GM13977 (cell line): ENCODE measurements at regions not wholly inside any gene's neighbourhood (a gene's known extent, or its start where the extent isn't known, plus 50 kb on each side); places are given as distances from the start of the nearest gene placed in this dataset.

ENCODE experiments used
- DNase-seq: peaks from one replicate; pipeline ENCODE4 v3.0.0; 2012; ENCODE audit warnings: low spot score
- in situ Hi-C: fragments of 300-500 bp; cut with MboI; formaldehyde crosslinking; loops from one replicate; pipeline ENCODE4 v1.12.0; 2022; ENCODE audit warnings: low sequenced_read_pairs, low pct_unique_long_range_greater_than_20kb, mixed read lengths, inconsistent platforms; ENCODE audit not compliant: unreplicated experiment
- TF ChIP-seq, protein P1 (sequence below): IDR thresholded peaks from 2 replicates; pipeline ENCODE4 v1.5.1; 2012; ENCODE audit warnings: mild to moderate bottlenecking, control low read depth; ENCODE audit not compliant: insufficient read depth; ENCODE audit errors: extremely low read depth, missing control alignments

DNA sequence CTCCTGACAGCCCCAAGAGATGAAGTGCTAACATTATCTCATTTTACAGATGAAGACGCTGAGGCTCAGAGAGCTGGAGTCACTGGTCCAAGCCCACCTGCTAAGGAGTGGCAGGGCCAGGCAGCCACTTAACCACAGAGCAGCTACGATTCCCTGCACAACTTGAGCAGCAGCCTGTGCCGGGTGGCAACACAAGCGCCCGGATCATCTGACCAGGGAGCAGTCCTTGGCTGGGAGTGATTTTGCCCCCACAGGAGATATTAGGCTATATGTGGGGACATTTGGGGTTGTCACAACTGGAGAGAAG lies 93.2 kb upstream of the PTPN1 start:
- in situ Hi-C loops: no loop called here
- no peak for DNase-seq
- TF ChIP-seq, protein P1, sequence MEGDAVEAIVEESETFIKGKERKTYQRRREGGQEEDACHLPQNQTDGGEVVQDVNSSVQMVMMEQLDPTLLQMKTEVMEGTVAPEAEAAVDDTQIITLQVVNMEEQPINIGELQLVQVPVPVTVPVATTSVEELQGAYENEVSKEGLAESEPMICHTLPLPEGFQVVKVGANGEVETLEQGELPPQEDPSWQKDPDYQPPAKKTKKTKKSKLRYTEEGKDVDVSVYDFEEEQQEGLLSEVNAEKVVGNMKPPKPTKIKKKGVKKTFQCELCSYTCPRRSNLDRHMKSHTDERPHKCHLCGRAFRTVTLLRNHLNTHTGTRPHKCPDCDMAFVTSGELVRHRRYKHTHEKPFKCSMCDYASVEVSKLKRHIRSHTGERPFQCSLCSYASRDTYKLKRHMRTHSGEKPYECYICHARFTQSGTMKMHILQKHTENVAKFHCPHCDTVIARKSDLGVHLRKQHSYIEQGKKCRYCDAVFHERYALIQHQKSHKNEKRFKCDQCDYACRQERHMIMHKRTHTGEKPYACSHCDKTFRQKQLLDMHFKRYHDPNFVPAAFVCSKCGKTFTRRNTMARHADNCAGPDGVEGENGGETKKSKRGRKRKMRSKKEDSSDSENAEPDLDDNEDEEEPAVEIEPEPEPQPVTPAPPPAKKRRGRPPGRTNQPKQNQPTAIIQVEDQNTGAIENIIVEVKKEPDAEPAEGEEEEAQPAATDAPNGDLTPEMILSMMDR: no peak

DNA sequence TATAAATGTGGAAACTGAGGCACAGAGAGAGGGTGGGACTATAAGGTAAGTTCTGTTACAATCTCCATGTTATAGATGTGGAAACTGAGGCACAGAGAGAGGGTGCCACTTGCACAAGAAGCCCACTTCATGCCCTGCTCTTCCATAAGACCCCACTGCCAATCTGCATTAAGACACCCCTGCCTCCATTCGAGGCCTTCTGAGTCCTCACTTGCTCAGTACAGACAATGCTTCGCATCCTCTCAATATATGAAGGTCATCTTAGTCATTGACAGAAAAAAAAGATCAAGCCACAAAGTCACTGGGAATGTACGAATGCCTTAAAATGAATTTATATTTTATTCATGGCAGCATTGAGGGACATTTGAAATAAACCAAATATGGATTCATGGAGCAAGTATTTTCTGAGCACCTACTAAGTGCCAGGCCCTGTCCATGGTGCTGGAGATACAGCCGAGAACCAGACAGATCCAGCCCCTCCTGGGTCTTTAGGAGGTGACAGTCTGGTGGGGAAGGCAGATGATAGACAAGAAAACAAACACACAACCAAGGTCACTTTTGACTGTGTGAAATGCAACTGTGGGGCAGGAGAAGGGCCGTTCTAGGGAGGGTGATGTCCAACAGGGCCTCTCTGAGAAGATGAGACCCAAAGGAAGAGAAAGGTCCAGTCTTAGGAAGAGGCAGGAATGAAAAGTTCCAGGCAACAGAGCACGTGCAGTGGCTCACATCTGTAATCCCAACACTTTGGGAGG lies 92.5 kb upstream of the PTPN1 start:
- no peak for DNase-seq
- TF ChIP-seq, protein P1: no peak
- in situ Hi-C loops: no loop called here

DNA sequence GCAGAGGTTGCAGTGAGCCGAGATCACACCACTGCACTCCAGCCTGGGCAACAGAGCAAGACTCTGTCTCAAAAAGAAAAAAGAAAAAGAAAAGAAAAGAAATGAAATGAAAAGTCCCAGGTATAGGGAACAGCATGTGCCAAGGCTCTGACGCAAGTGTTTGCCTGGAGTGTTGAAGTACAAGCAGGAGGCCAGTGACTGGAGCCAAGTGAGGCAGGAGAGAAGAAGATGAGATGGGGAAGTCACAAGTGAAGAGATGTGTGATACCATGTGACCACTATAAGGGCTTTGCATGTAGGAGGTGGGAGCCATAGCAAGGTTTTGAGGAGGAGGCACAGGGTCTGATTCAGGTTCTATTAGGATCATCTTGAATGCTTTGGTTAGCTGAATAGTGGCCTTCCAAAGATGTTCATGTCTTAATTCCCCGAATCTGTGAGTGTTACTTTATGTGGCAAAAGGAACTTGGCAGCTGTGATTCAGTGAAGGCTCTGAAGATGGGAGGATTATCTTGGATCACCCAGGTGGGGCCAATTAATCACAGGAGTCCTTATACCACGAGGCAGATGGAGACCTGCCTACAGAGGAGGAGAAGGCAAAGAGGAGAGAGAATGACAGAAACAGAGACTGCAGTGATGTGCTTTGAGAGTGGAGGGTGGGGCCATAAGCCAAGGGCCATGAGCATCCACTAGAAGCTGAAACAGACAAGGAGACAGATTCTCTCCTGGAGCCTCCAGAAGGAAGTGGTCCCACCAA lies 91.1 kb upstream of the PTPN1 start:
- DNase-seq: no peak
- TF ChIP-seq, protein P1: no peak
- in situ Hi-C loops: no loop called here

DNA sequence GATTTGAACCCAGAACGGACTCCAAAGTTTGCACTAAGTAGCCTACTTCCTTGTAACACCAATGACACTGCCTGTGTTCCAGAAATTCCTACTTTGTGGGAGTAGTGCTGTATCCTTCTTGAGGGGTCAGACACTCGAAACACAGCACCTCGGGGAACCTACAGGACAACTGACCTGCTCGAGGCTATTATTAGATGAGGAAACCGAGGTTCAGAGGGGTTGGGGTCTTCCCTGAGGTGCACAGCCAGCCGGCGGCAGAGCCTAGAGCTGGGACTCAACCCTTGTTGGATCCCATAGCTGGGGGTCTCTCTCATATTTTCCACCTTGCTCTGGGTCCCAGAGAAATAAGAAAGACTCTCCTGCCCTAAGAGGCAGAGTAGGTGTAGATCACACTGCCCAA lies 89.8 kb upstream of the PTPN1 start:
- DNase-seq: no peak
- in situ Hi-C loops: no loop called here
- TF ChIP-seq, protein P1: no peak

DNA sequence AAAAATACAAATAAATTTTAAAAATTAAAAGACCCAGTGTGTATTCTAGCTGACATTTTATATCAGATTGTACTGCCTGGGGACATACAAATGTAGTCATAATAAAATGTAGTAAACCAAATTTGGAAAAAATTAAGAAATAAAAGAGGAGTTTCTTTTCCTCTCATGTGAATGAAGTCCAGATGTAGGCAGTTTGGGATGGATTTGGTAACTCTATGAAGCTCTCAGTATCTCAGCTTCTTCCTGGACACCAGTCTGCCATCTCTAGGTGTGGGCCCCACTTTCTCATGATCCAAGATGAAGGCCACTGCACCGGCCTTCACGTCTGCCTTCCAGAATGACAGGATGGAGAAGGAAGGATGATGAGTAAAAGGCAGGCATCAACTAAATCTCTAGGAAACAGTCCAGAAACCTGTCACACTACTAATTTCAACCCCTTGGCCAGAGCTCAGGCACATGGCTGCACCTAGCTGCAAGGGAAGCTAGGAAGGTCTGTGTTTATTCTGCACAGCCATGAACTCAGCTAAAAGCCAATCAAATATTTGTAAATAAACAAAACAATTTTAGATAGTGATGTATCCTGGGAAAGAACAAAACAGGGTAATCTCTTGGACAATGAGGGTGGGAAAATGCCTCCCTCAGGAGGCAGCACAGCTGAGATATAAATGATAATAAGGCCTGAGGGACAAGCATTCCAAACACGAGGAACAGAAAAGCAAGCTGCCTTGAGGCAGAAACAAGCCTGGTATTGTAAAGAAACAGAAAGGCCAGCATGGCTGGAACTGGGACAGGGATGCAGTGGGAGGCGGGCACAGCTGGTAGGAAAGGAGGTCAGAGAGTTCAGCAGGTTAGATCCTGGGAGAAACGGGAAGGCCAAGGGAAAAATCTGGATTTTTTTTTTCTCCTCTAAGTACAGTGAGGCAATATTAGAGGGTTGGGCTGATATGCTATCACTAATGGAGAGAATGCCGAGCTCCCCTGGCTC lies 88.5 kb upstream of the PTPN1 start:
- DNase-seq: no peak
- TF ChIP-seq, protein P1: no peak
- in situ Hi-C loops: no loop called here

DNA sequence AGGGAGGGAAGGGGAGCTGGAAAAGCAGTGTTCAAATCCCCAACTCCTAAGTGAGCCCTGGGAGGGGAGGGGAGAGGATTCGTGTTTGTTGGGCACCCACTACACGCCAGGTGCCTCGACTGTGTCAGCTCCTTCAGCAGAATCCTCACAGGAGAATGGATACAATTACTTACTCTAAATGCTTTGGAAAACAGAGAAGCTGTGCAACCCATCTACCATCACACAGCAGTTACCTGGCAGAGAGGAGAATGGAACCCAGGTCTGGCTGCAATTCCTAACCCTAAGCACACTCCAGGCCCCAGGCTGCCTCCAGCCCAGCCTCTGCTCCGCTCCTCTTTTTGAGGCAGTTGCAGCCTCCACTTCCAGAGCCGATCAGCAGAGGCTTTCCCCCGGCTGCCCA lies 86.4 kb upstream of the PTPN1 start:
- no peak for DNase-seq
- in situ Hi-C loops: no loop called here

More for the DNA sequence above, 86.4 kb upstream of the PTPN1 start:
- TF ChIP-seq, protein P1: no peak
